NCI-H2196 (cell line): ENCODE measurements at regions not wholly inside any gene's neighbourhood (a gene's known extent, or its start where the extent isn't known, plus 50 kb on each side); places are given as distances from the start of the nearest gene placed in this dataset.
A peak's percentile ranks its signal among the peaks of the same experiment; 100 is the strongest.

Experiments used
- DNase-seq: peaks from one replicate; lab custom pipeline; 2025; ENCODE audit not compliant: unreplicated experiment; lab: John Stamatoyannopoulos, UW

GRCh38 chr7:18081617-18082016 lies 54.0 kb upstream of the PRPS1L1 start:
- no peak for DNase-seq

GRCh38 chr7:18082169-18082568 lies 54.5 kb upstream of the PRPS1L1 start:
- no peak for DNase-seq

GRCh38 chr7:18086165-18087025 lies 58.7 kb upstream of the PRPS1L1 start:
- peak; percentile 3 for DNase-seq

GRCh38 chr7:18087026-18087686 lies 59.5 kb upstream of the PRPS1L1 start:
- no peak for DNase-seq

GRCh38 chr7:18087687-18088078 lies 60.0 kb upstream of the PRPS1L1 start:
- DNase-seq, result no peak

GRCh38 chr7:18096087-18096486 lies 68.4 kb upstream of the PRPS1L1 start:
- DNase-seq, result no peak

- no peak for DNase-seq
Measured at GRCh38 chr7:18102576-18102975, 74.9 kb upstream of the PRPS1L1 start.

GRCh38 chr7:18103436-18104218 lies 76.0 kb upstream of the PRPS1L1 start:
- no peak for DNase-seq

GRCh38 chr7:18109762-18110161 lies 82.1 kb upstream of the PRPS1L1 start:
- DNase-seq, result no peak

- DNase-seq, result no peak
Measured at GRCh38 chr7:18116661-18117060, 89.0 kb upstream of the PRPS1L1 start.

GRCh38 chr7:18117482-18117881 lies 89.8 kb upstream of the PRPS1L1 start:
- no peak for DNase-seq

- DNase-seq, result no peak
Measured at GRCh38 chr7:18119985-18120384, 92.3 kb upstream of the PRPS1L1 start.

GRCh38 chr7:18123508-18124239 lies 96.0 kb upstream of the PRPS1L1 start:
- no peak for DNase-seq

GRCh38 chr7:18125476-18125875 lies 97.8 kb upstream of the PRPS1L1 start:
- DNase-seq, result no peak

GRCh38 chr7:18126281-18126680 lies 98.6 kb upstream of the PRPS1L1 start:
- DNase-seq, result no peak

- no peak for DNase-seq
Measured at GRCh38 chr7:18128846-18129245, 101.2 kb upstream of the PRPS1L1 start.

- no peak for DNase-seq
Measured at GRCh38 chr7:18132811-18133210, 105.2 kb upstream of the PRPS1L1 start.

GRCh38 chr7:18133921-18134320 lies 106.3 kb upstream of the PRPS1L1 start:
- no peak for DNase-seq

- DNase-seq, result no peak
Measured at GRCh38 chr7:18140943-18141342, 113.3 kb upstream of the PRPS1L1 start.

GRCh38 chr7:18144166-18144565 lies 116.5 kb upstream of the PRPS1L1 start:
- no peak for DNase-seq

- no peak for DNase-seq
Measured at GRCh38 chr7:18145160-18145559, 117.5 kb upstream of the PRPS1L1 start.
